ENCODE measurements at regions not wholly inside any gene's neighbourhood (a gene's known extent, or its start where the extent isn't known, plus 50 kb on each side); places are given as distances from the start of the nearest gene placed in this dataset.

DNA sequence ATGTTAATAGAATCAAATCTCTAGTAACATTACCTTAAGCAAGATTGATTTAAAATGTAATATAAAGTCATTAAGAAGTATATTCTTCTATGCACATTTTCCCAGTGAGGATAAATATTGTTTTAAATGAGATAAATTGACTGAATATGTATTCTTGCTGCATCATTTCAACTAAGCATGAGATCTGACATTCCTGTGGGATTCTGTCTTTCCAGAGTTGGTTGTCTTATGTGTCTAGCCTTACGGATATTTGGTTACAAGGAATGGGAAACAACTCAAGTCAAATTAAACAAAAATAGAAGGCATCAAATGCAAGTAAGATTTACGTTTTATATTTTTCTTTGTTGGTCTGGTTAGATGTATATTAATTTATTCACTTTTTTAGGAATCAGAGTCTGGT is 287.5 kb downstream of the PTGER3 start:
- ATAC-seq = no peak
- Histone ChIP-seq H3K9me3 (replicated peaks; ENCODE audit: control insufficient read depth, insufficient read depth, low read depth, low read length) (no peaks in the 10 kb centered on the region), H3K9me1 (ENCODE audit: control insufficient read depth, insufficient read depth, low read length) (no peaks in the 10 kb centered on the region), H2AFZ (ENCODE audit: low read depth, low read length) (no peak overlapping the region), H3K27ac (ENCODE audit: extremely low read depth, low read depth, low read length) (no peak overlapping the region), H3K9ac (ENCODE audit: insufficient read depth in 1 of 2, low read depth in 2 of 2, low read length in 2 of 2) (no peak overlapping the region), H3K4me1 (replicated peaks in 1 of 2; ENCODE audit: control insufficient read depth in 2 of 2, insufficient read depth in 2 of 2, low read length in 2 of 2) (peaks cover 0 to 10% of the 10 kb centered on the region in 2 experiments; a peak in 3 of 5 replicates), H3K79me2 (ENCODE audit: control insufficient read depth, insufficient read depth, low read length) (no peaks in the 10 kb centered on the region), H3K4me2 (ENCODE audit: insufficient read depth, low read length) (no peak overlapping the region), H4K20me1 (replicated peaks; ENCODE audit: control insufficient read depth, insufficient read depth, low read length) (no peaks in the 10 kb centered on the region), H3K4me3 (no peak overlapping the region), H3K36me3 (ENCODE audit: control insufficient read depth, insufficient read depth, low read length) (no peaks in the 10 kb centered on the region), H3K27me3 (ENCODE audit: control insufficient read depth in 2 of 2, insufficient read depth in 2 of 2, low read length in 2 of 2) (no peaks in the 10 kb centered on the region)
- no peak for DNase-seq (ENCODE audit: extremely low read depth in 1 of 4, low spot score in 3 of 4)
- CTCF ChIA-PET (ENCODE audit: low intra/inter-chr PET ratio) = no interaction called here
- no TSS peak for BruUV-seq (replicated peaks)
- WGBS (ENCODE audit: insufficient coverage, low coverage, missing lambda C conversion rate) = 64% methylated on average over 2 of the region's 2 CpGs
- TF ChIP-seq PTRF (tag; IDR thresholded peaks at IDR 0.05) = no peak
- no peak for TF ChIP-seq KAT2B (IDR thresholded peaks at IDR 0.05; ENCODE audit: low read depth, low read length)
- TF ChIP-seq HIVEP1 (CRISPR knock-in tag; IDR thresholded peaks at IDR 0.05) = no peak
- TF ChIP-seq SP1 (CRISPR knock-in tag; IDR thresholded peaks at IDR 0.05) = no peak
- TF ChIP-seq, protein P1, sequence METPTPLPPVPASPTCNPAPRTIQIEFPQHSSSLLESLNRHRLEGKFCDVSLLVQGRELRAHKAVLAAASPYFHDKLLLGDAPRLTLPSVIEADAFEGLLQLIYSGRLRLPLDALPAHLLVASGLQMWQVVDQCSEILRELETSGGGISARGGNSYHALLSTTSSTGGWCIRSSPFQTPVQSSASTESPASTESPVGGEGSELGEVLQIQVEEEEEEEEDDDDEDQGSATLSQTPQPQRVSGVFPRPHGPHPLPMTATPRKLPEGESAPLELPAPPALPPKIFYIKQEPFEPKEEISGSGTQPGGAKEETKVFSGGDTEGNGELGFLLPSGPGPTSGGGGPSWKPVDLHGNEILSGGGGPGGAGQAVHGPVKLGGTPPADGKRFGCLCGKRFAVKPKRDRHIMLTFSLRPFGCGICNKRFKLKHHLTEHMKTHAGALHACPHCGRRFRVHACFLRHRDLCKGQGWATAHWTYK (CRISPR knock-in tag; IDR thresholded peaks at IDR 0.05) = no peak
- no peak for TF ChIP-seq MEF2D (tag; conservative IDR thresholded peaks at IDR 0.05; ENCODE audit: low read depth)
- TF ChIP-seq, protein P2, sequence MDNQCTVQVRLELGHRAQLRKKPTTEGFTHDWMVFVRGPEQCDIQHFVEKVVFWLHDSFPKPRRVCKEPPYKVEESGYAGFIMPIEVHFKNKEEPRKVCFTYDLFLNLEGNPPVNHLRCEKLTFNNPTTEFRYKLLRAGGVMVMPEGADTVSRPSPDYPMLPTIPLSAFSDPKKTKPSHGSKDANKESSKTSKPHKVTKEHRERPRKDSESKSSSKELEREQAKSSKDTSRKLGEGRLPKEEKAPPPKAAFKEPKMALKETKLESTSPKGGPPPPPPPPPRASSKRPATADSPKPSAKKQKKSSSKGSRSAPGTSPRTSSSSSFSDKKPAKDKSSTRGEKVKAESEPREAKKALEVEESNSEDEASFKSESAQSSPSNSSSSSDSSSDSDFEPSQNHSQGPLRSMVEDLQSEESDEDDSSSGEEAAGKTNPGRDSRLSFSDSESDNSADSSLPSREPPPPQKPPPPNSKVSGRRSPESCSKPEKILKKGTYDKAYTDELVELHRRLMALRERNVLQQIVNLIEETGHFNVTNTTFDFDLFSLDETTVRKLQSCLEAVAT (IDR thresholded peaks at IDR 0.05) = no peak
- TF ChIP-seq SMAD1 (IDR thresholded peaks at IDR 0.05; ENCODE audit: low read depth, low read length, partially characterized antibody) = no peak
- FAIRE-seq = no peak
- intact Hi-C loops (cut with micrococcal nuclease) (no loop called here), in situ Hi-C loops (cut with MboI) (no loop called here)
- POLR2A ChIA-PET = no interaction called here

All from K562 (cell line).